ENCODE measurements at regions not wholly inside any gene's neighbourhood (a gene's known extent, or its start where the extent isn't known, plus 50 kb on each side); places are given as distances from the start of the nearest gene placed in this dataset.

GRCh38 chr1:38235705-38236104 lies 189.1 kb upstream of the POU3F1 start (continued):
- TF ChIP-seq EZH2phosphoT487 (IDR thresholded peaks at IDR 0.05; ENCODE audit: borderline replicate concordance) = no peak
- no peak for TF ChIP-seq ZFX (IDR thresholded peaks at IDR 0.05)
- TF ChIP-seq POLR2AphosphoS5 (IDR thresholded peaks at IDR 0.05; ENCODE audit: low read depth, low read length) = no peak
- no peak for TF ChIP-seq CEBPB (IDR thresholded peaks at IDR 0.05; ENCODE audit: low read depth)
- no peak for TF ChIP-seq SP1 (IDR thresholded peaks at IDR 0.05; ENCODE audit: low read depth)

- no peaks in the 10 kb centered on the region for H3K9me3 ChIP-seq (ENCODE audit: control insufficient read depth in 1 of 2, insufficient read depth in 1 of 2, low read depth in 1 of 2, low read length in 2 of 2)
- ChIA-PET RAD21 (ENCODE audit: low non-redundant PET in 1 of 2, low total read pairs in 2 of 2, uncharacterized antibody in 2 of 2, unreplicated experiment in 2 of 2) (no interaction called here), POLR2A (no interaction called here), CTCF (no interaction called here)
- no peak overlapping the region for H2AFZ ChIP-seq (ENCODE audit: low read depth, low read length, poor library complexity, severe bottlenecking)
- no peaks in the 10 kb centered on the region for H3K79me2 ChIP-seq (ENCODE audit: insufficient read depth, low read length)
- no peaks in the 10 kb centered on the region for H3K36me3 ChIP-seq (ENCODE audit: control insufficient read depth in 1 of 2, insufficient read depth in 2 of 2, low read length in 2 of 2)
- no TSS peak for BruUV-seq (replicated peaks)
- no peak overlapping the region for H3K9ac ChIP-seq (ENCODE audit: low read length)
- intact Hi-C loops (cut with micrococcal nuclease) = no loop called here
- ATAC-seq (no peak), DNase-seq (ENCODE audit: low read depth, low spot score) (no peak)
- no peaks in the 10 kb centered on the region for H3K4me1 ChIP-seq (ENCODE audit: control insufficient read depth in 1 of 2, insufficient read depth in 2 of 2, low read length in 2 of 2)
- H3K4me2 ChIP-seq (ENCODE audit: low read length) = no peak overlapping the region
- no peaks in the 10 kb centered on the region for H4K20me1 ChIP-seq (ENCODE audit: insufficient read depth)
- TF ChIP-seq CBX3 (IDR thresholded peaks at IDR 0.05; ENCODE audit: low read depth) = no peak
- no peak for TF ChIP-seq EZH2phosphoT487 (IDR thresholded peaks at IDR 0.05; ENCODE audit: borderline replicate concordance)
- TF ChIP-seq JUND (IDR thresholded peaks at IDR 0.05) = no peak
- TF ChIP-seq FOSL1 (IDR thresholded peaks at IDR 0.05; ENCODE audit: low read depth) = no peak
- no peak for TF ChIP-seq CEBPB (IDR thresholded peaks at IDR 0.05; ENCODE audit: low read depth)
- TF ChIP-seq SP1 (IDR thresholded peaks at IDR 0.05; ENCODE audit: low read depth) = no peak
- no peak for TF ChIP-seq SRF (IDR thresholded peaks at IDR 0.05; ENCODE audit: low read depth)
- no peak for TF ChIP-seq ELF1 (IDR thresholded peaks at IDR 0.05; ENCODE audit: borderline replicate concordance, low read depth)
- no peak for TF ChIP-seq TCF7L2 (IDR thresholded peaks at IDR 0.05; ENCODE audit: borderline replicate concordance, extremely low read depth, insufficient read depth, insufficient read length)
- TF ChIP-seq ATF3 (IDR thresholded peaks at IDR 0.05) = no peak
- no peak for TF ChIP-seq POLR2AphosphoS5 (IDR thresholded peaks at IDR 0.05; ENCODE audit: low read depth, low read length)
- H3K27me3 ChIP-seq (ENCODE audit: insufficient read depth, low read length) = peaks cover 30% of the 10 kb centered on the region
- H3K4me3 ChIP-seq (replicated peaks in 1 of 2; ENCODE audit: low read depth in 1 of 2, low read length in 2 of 2) = no peak overlapping the region
- H3K27ac ChIP-seq (ENCODE audit: low read depth, low read length) = no peak overlapping the region
- H3K9me2 ChIP-seq (ENCODE audit: insufficient read depth) = no peaks in the 10 kb centered on the region
Measured at GRCh38 chr1:38231941-38232340, 185.3 kb upstream of the POU3F1 start.
